HG03439 (cell line): ENCODE measurements at regions not wholly inside any gene's neighbourhood (a gene's known extent, or its start where the extent isn't known, plus 50 kb on each side); places are given as distances from the start of the nearest gene placed in this dataset.
A peak's percentile ranks its signal among the peaks of the same experiment; 100 is the strongest.

Experiments
- ATAC-seq: cut with Tn5 transposase; IDR thresholded peaks from one replicate; pipeline ENCODE4 v1.9.1; 2021; ENCODE audit warnings: mild to moderate bottlenecking, moderate library complexity; ENCODE audit not compliant: unreplicated experiment

- no peak for ATAC-seq
Measured at GRCh38 chr4:130131536-130131935, 1035.6 kb downstream of the C4orf33 start.

GRCh38 chr4:130141651-130142050 is 1045.7 kb downstream of the C4orf33 start:
- ATAC-seq: no peak

- no peak for ATAC-seq
Measured at GRCh38 chr4:130143656-130144055, 1047.7 kb downstream of the C4orf33 start.

- ATAC-seq: no peak
Measured at GRCh38 chr4:130146773-130147172, 1050.8 kb downstream of the C4orf33 start.

- ATAC-seq: no peak
Measured at GRCh38 chr4:130147641-130148040, 1051.7 kb downstream of the C4orf33 start.

- ATAC-seq: no peak
Measured at GRCh38 chr4:130154901-130155300, 1058.9 kb downstream of the C4orf33 start.

GRCh38 chr4:130163701-130164100 is 1067.7 kb downstream of the C4orf33 start:
- ATAC-seq: no peak

GRCh38 chr4:130165381-130165780 is 1069.4 kb downstream of the C4orf33 start:
- no peak for ATAC-seq

- ATAC-seq: no peak
Measured at GRCh38 chr4:130172156-130172555, 1076.2 kb downstream of the C4orf33 start.

- no peak for ATAC-seq
Measured at GRCh38 chr4:130178106-130178505, 1082.2 kb downstream of the C4orf33 start.

- no peak for ATAC-seq
Measured at GRCh38 chr4:130183096-130183495, 1087.1 kb downstream of the C4orf33 start.

GRCh38 chr4:130183766-130184165 is 1087.8 kb downstream of the C4orf33 start:
- ATAC-seq: no peak

GRCh38 chr4:130185123-130185522 is 1089.2 kb downstream of the C4orf33 start:
- ATAC-seq: no peak

GRCh38 chr4:130186931-130187330 is 1091.0 kb downstream of the C4orf33 start:
- ATAC-seq: no peak

GRCh38 chr4:130187587-130187986 is 1091.6 kb downstream of the C4orf33 start:
- ATAC-seq: no peak

- ATAC-seq: no peak
Measured at GRCh38 chr4:130192787-130193186, 1096.8 kb downstream of the C4orf33 start.

- ATAC-seq: no peak
Measured at GRCh38 chr4:130197946-130198345, 1102.0 kb downstream of the C4orf33 start.

GRCh38 chr4:130203571-130203970 is 1107.6 kb downstream of the C4orf33 start:
- ATAC-seq: no peak

GRCh38 chr4:130210864-130211263 is 1114.9 kb downstream of the C4orf33 start:
- no peak for ATAC-seq

- ATAC-seq: no peak
Measured at GRCh38 chr4:130214268-130214667, 1118.3 kb downstream of the C4orf33 start.

GRCh38 chr4:130233377-130234047 is 1137.6 kb downstream of the C4orf33 start:
- ATAC-seq: peak; percentile 100

GRCh38 chr4:130238121-130238520 is 1142.2 kb downstream of the C4orf33 start:
- ATAC-seq: no peak

GRCh38 chr4:130249002-130249401 is 1153.0 kb downstream of the C4orf33 start:
- ATAC-seq: no peak
